ENCODE measurements at regions not wholly inside any gene's neighbourhood (a gene's known extent, or its start where the extent isn't known, plus 50 kb on each side); places are given as distances from the start of the nearest gene placed in this dataset.

GRCh38 chr14:98819132-98819866 lies 452.7 kb downstream of the BCL11B start:
- no peak for TF ChIP-seq ZNF274 (IDR thresholded peaks at IDR 0.05; ENCODE audit: low read depth, low read length)
- no peak for TF ChIP-seq SUZ12 (IDR thresholded peaks at IDR 0.05; ENCODE audit: extremely low read depth, insufficient read depth, insufficient read length)
